Duodenal mucosa (tissue), 2 donors: ENCODE measurements at regions not wholly inside any gene's neighbourhood (a gene's known extent, or its start where the extent isn't known, plus 50 kb on each side); places are given as distances from the start of the nearest gene placed in this dataset.
"Not testable (repeated sequence)": the region's sequence is repeated elsewhere in the genome, so short reads cannot be mapped to it uniquely, and the experiment has no call there.

Experiments used
- H3K27ac ChIP-seq: one replicate; pipeline ENCODE4 v1.7.0; 2013; ENCODE audit warnings: low read depth, low read length
- H3K27me3 ChIP-seq, 2 donors: one replicate each; pipeline ENCODE4 v1.7.0; 2013; ENCODE audit warnings: low read length in 2 of 2, control low read depth in 1 of 2; ENCODE audit not compliant: insufficient read depth in 2 of 2, control insufficient read depth in 1 of 2
- H3K36me3 ChIP-seq, 2 donors: one replicate each; pipeline ENCODE4 v1.7.0; 2013; ENCODE audit warnings: low read length in 2 of 2, control low read depth in 1 of 2; ENCODE audit not compliant: insufficient read depth in 2 of 2, control insufficient read depth in 1 of 2
- H3K4me1 ChIP-seq, 2 donors: one replicate each; pipeline ENCODE4 v1.7.0; 2013; ENCODE audit warnings: low read length in 2 of 2, control low read depth in 1 of 2; ENCODE audit not compliant: insufficient read depth in 2 of 2, control insufficient read depth in 1 of 2
- H3K4me3 ChIP-seq, 2 donors: one replicate each; pipeline ENCODE4 v1.7.0; 2013; ENCODE audit warnings: low read length in 2 of 2, low read depth in 1 of 2
- H3K9ac ChIP-seq, 2 donors: one replicate each; pipeline ENCODE4 v1.7.0; 2013; ENCODE audit warnings: low read length in 2 of 2, low read depth in 1 of 2
- H3K9me3 ChIP-seq, 2 donors: one replicate each; pipeline ENCODE4 v1.7.0; 2013; ENCODE audit warnings: low read length in 2 of 2, control low read depth in 1 of 2; ENCODE audit not compliant: control insufficient read depth in 1 of 2

- Histone ChIP-seq H3K9ac (no peak overlapping the region), H3K9me3 (no peaks in the 10 kb centered on the region), H3K36me3 (no peaks in the 10 kb centered on the region), H3K27ac (no peak overlapping the region), H3K4me3 (no peak overlapping the region), H3K4me1 (no peaks in the 10 kb centered on the region), H3K27me3 (no peaks in the 10 kb centered on the region)
Measured at GRCh38 chr14:38039496-38039895, 168.2 kb upstream of the SSTR1 start.

- H3K27ac ChIP-seq, result no peak overlapping the region
- H3K9ac ChIP-seq, result no peak overlapping the region
- H3K4me1 ChIP-seq, result no peaks in the 10 kb centered on the region
- H3K36me3 ChIP-seq, result no peaks in the 10 kb centered on the region
- no peaks in the 10 kb centered on the region for H3K27me3 ChIP-seq
- no peak overlapping the region for H3K4me3 ChIP-seq
- no peaks in the 10 kb centered on the region for H3K9me3 ChIP-seq
Measured at GRCh38 chr14:38040411-38040810, 167.3 kb upstream of the SSTR1 start.

GRCh38 chr14:38042322-38042721, 165.4 kb upstream of the SSTR1 start:
- H3K9me3 ChIP-seq, result no peaks in the 10 kb centered on the region
- H3K36me3 ChIP-seq, result no peaks in the 10 kb centered on the region
- H3K4me1 ChIP-seq, result peaks cover 0 to under 1% of the 10 kb centered on the region in 2 donors
- H3K27ac ChIP-seq, result no peak overlapping the region
- H3K9ac ChIP-seq, result no peak overlapping the region
- no peaks in the 10 kb centered on the region for H3K27me3 ChIP-seq
- no peak overlapping the region for H3K4me3 ChIP-seq

- Histone ChIP-seq H3K9me3 (no peaks in the 10 kb centered on the region), H3K27ac (no peak overlapping the region), H3K9ac (no peak overlapping the region), H3K4me3 (no peak overlapping the region), H3K4me1 (peaks cover 0 to 3% of the 10 kb centered on the region in 2 donors), H3K36me3 (no peaks in the 10 kb centered on the region), H3K27me3 (no peaks in the 10 kb centered on the region)
Measured at GRCh38 chr14:38044710-38045109, 163.0 kb upstream of the SSTR1 start.

GRCh38 chr14:38045461-38045860, 162.2 kb upstream of the SSTR1 start:
- no peak overlapping the region for H3K9ac ChIP-seq
- no peaks in the 10 kb centered on the region for H3K27me3 ChIP-seq
- no peaks in the 10 kb centered on the region for H3K36me3 ChIP-seq
- H3K27ac ChIP-seq, result no peak overlapping the region
- no peak overlapping the region for H3K4me3 ChIP-seq
- H3K4me1 ChIP-seq, result peaks cover 0 to 3% of the 10 kb centered on the region in 2 donors
- no peaks in the 10 kb centered on the region for H3K9me3 ChIP-seq

- no peaks in the 10 kb centered on the region for H3K27me3 ChIP-seq
- no peaks in the 10 kb centered on the region for H3K36me3 ChIP-seq
- H3K27ac ChIP-seq, result no peak overlapping the region
- H3K9ac ChIP-seq, result no peak overlapping the region
- peaks cover 0 to 3% of the 10 kb centered on the region in 2 donors for H3K4me1 ChIP-seq
- no peaks in the 10 kb centered on the region for H3K9me3 ChIP-seq
- H3K4me3 ChIP-seq, result no peak overlapping the region
Measured at GRCh38 chr14:38046160-38046559, 161.5 kb upstream of the SSTR1 start.

- Histone ChIP-seq H3K4me3 (no peak overlapping the region), H3K27ac (no peak overlapping the region), H3K9me3 (no peaks in the 10 kb centered on the region), H3K27me3 (no peaks in the 10 kb centered on the region), H3K9ac (no peak overlapping the region), H3K4me1 (peaks cover 0 to 3% of the 10 kb centered on the region in 2 donors), H3K36me3 (no peaks in the 10 kb centered on the region)
Measured at GRCh38 chr14:38047195-38047902, 160.4 kb upstream of the SSTR1 start.

- Histone ChIP-seq H3K4me1 (no peaks in the 10 kb centered on the region), H3K27ac (no peak overlapping the region), H3K4me3 (no peak overlapping the region), H3K9ac (no peak overlapping the region), H3K9me3 (no peaks in the 10 kb centered on the region), H3K27me3 (no peaks in the 10 kb centered on the region), H3K36me3 (no peaks in the 10 kb centered on the region)
Measured at GRCh38 chr14:38053666-38054065, 154.0 kb upstream of the SSTR1 start.

- no peak overlapping the region for H3K4me3 ChIP-seq
Measured at GRCh38 chr14:38056270-38056669, 151.4 kb upstream of the SSTR1 start.

GRCh38 chr14:38062223-38062622, 145.5 kb upstream of the SSTR1 start:
- H3K4me3 ChIP-seq, H3K36me3 ChIP-seq, H3K27me3 ChIP-seq, H3K4me1 ChIP-seq, H3K9ac ChIP-seq, H3K27ac ChIP-seq: not testable (repeated sequence)
- peaks cover 11 to 20% of the 10 kb centered on the region in 2 donors for H3K9me3 ChIP-seq

More at GRCh38 chr14:38056270-38056669, 151.4 kb upstream of the SSTR1 start:
- H3K36me3 ChIP-seq, result no peaks in the 10 kb centered on the region
- H3K27me3 ChIP-seq, result no peaks in the 10 kb centered on the region
- no peak overlapping the region for H3K9ac ChIP-seq
- peaks cover 5 to 7% of the 10 kb centered on the region in 2 donors for H3K9me3 ChIP-seq
- no peak overlapping the region for H3K27ac ChIP-seq
- no peaks in the 10 kb centered on the region for H3K4me1 ChIP-seq
